ENCODE measurements at regions not wholly inside any gene's neighbourhood (a gene's known extent, or its start where the extent isn't known, plus 50 kb on each side); places are given as distances from the start of the nearest gene placed in this dataset.

- no peak for DNase-seq (ENCODE audit: low spot score in 2 of 2)
- Histone ChIP-seq H3K4me1 (no peaks in the 10 kb centered on the region), H3K27me3 (no peaks in the 10 kb centered on the region), H3K27ac (no peak overlapping the region), H3K4me3 (no peak overlapping the region), H3K9me3 (no peaks in the 10 kb centered on the region), H3K36me3 (no peaks in the 10 kb centered on the region)
- intact Hi-C loops (cut with DNase I), result no loop called here
- TF ChIP-seq CTCF (IDR thresholded peaks at IDR 0.05), result no peak
Measured at GRCh38 chr6:53431704-53432103, 83.0 kb upstream of the ELOVL5 start.

GRCh38 chr6:53429401-53429800 lies 80.7 kb upstream of the ELOVL5 start:
- Histone ChIP-seq H3K27ac (no peak overlapping the region), H3K4me1 (no peaks in the 10 kb centered on the region), H3K36me3 (no peaks in the 10 kb centered on the region), H3K4me3 (no peak overlapping the region), H3K27me3 (no peaks in the 10 kb centered on the region), H3K9me3 (no peaks in the 10 kb centered on the region)
- intact Hi-C loops (cut with DNase I), result no loop called here
- no peak for TF ChIP-seq CTCF (IDR thresholded peaks at IDR 0.05)
- DNase-seq (ENCODE audit: low spot score in 2 of 2), result no peak

GRCh38 chr6:53428886-53429285 lies 80.1 kb upstream of the ELOVL5 start:
- no peaks in the 10 kb centered on the region for H3K9me3 ChIP-seq
- H3K4me3 ChIP-seq, result no peak overlapping the region
- H3K36me3 ChIP-seq, result no peaks in the 10 kb centered on the region
- TF ChIP-seq CTCF (IDR thresholded peaks at IDR 0.05), result no peak
- no peaks in the 10 kb centered on the region for H3K4me1 ChIP-seq
- DNase-seq (ENCODE audit: low spot score in 2 of 2), result no peak
- intact Hi-C loops (cut with DNase I), result no loop called here
- no peaks in the 10 kb centered on the region for H3K27me3 ChIP-seq
- H3K27ac ChIP-seq, result no peak overlapping the region

GRCh38 chr6:53426667-53427270 lies 78.0 kb upstream of the ELOVL5 start:
- Histone ChIP-seq H3K36me3 (no peaks in the 10 kb centered on the region), H3K27me3 (no peaks in the 10 kb centered on the region), H3K27ac (no peak overlapping the region), H3K4me1 (no peaks in the 10 kb centered on the region), H3K9me3 (no peaks in the 10 kb centered on the region), H3K4me3 (no peak overlapping the region)
- intact Hi-C loops (cut with DNase I), result no loop called here
- TF ChIP-seq CTCF (IDR thresholded peaks at IDR 0.05), result no peak
- no peak for DNase-seq (ENCODE audit: low spot score in 2 of 2)

GRCh38 chr6:53426117-53426516 lies 77.4 kb upstream of the ELOVL5 start:
- Histone ChIP-seq H3K9me3 (no peaks in the 10 kb centered on the region), H3K4me3 (no peak overlapping the region), H3K27me3 (no peaks in the 10 kb centered on the region), H3K36me3 (no peaks in the 10 kb centered on the region), H3K27ac (no peak overlapping the region), H3K4me1 (no peaks in the 10 kb centered on the region)
- no peak for TF ChIP-seq CTCF (IDR thresholded peaks at IDR 0.05)
- intact Hi-C loops (cut with DNase I), result no loop called here
- DNase-seq (ENCODE audit: low spot score in 2 of 2), result no peak
